ENCODE measurements at regions not wholly inside any gene's neighbourhood (a gene's known extent, or its start where the extent isn't known, plus 50 kb on each side); places are given as distances from the start of the nearest gene placed in this dataset.
"Not testable (repeated sequence)": the region's sequence is repeated elsewhere in the genome, so short reads cannot be mapped to it uniquely, and the experiment has no call there.

- no peak for DNase-seq
These were observed 52.9 kb upstream of the HDDC2 start for GRCh38 chr6:125354649-125355048.

DNA sequence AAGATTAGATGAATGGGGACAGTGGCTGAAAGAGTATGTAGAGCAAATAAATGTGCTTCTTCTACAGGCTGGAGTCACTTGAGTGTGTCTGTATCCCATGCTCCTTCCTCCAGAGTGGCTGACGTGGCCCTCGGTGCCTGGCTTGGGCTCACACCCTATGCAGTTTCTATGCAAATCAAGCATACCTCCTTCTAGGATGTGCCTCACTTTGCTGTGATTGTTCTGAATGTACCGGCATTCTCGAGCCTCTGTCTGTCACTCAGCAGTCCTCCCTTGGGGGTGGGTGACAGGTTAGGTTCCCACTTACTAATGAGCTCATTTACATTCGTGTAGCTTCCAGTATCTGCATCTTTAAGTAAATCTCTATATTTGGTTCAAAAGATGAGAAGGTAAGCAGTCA, 55.1 kb upstream of the HDDC2 start:
- DNase-seq, result no peak

GRCh38 chr6:125357515-125358256, 55.9 kb upstream of the HDDC2 start:
- DNase-seq, result peak; percentile 42

GRCh38 chr6:125358898-125359297, 57.1 kb upstream of the HDDC2 start:
- no peak for DNase-seq

- no peak for DNase-seq
These were observed 60.1 kb upstream of the HDDC2 start for GRCh38 chr6:125361868-125362267.

GRCh38 chr6:125363039-125363823, 61.5 kb upstream of the HDDC2 start:
- DNase-seq, result peak; percentile 39

- DNase-seq, result no peak
These were observed 62.0 kb upstream of the HDDC2 start for GRCh38 chr6:125363824-125364165.

DNA sequence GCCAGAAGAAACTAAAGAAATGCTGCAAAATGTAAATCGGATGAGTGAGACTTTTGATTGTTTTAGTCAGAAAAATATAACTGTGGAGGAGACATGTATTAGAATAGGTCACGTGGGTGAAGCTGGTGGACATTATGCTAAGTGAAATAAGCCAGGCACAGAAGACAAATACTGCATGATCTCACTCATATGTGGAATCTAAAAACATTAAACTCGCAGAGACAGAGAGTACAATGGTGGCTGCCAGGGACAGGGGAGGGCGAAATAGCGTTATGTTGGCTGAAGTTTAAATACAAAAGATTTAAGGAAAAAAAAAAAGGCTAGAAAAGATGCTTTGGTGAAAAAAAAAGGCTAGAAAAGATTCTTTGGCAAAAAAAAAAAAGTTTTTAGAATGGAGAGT, 63.5 kb upstream of the HDDC2 start:
- no peak for DNase-seq

- DNase-seq, result no peak
These were observed 65.4 kb upstream of the HDDC2 start for GRCh38 chr6:125367036-125367782.

DNA sequence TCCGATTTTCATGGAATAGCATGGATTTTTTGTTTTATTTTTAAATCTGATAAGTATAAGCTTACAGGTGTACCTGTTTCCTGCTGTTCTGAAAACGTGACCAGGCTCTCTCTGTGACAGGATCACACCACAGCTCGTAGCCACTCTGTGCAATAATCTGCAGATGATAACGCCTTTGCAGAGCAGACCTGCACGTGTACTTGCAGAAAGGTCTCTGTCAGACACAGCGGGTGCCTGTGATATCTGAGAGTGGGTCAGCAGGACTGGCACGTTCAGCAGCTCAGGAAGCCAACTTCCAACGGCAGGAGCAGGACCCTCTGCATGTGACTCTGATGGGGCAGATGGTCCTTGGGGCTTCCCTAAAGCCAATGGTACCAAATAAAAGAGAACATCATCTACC, 68.6 kb upstream of the HDDC2 start:
- no peak for DNase-seq

DNA sequence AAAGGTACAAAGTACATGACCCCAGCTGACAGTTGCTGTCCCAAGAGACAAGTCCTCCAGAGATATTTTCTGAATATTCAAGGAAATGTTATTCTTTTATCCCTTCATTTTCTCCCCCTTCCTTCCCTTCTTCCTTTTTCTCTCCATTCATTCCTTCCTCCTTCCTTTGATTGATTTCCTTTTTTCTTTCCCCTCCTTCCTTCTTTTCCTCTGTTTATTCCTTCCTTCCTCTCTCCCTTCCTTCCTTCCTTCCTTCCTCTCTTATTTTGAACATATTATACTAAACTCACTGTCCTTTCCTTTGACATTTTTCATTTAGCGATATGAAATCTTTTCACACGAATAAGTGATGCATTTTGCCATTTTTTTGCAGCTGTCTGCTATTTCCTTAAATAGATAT, 73.2 kb upstream of the HDDC2 start:
- DNase-seq, result no peak

- no peak for DNase-seq
These were observed 74.1 kb upstream of the HDDC2 start for GRCh38 chr6:125375821-125376220.

DNA sequence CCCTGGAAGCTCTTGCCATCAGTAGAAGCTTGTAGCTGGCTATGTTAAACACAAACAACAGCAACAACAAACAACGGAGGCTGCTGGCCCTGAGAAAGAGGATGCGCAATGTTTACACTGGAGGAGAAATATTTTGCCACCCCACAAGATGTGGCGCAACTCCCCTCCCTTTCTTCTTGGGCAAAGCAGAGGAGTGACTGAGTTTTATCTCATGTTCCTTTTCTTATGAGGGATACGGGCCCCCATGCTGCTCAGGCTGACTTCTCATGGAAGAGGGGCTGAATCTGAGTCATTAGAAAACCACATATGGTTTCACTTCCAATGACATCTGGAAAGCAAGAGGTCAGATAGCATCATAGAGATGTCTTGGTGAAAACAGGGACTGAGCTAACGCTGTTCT, 75.9 kb upstream of the HDDC2 start:
- DNase-seq, result no peak

GRCh38 chr6:125379174-125379573, 77.4 kb upstream of the HDDC2 start:
- DNase-seq, result no peak

DNA sequence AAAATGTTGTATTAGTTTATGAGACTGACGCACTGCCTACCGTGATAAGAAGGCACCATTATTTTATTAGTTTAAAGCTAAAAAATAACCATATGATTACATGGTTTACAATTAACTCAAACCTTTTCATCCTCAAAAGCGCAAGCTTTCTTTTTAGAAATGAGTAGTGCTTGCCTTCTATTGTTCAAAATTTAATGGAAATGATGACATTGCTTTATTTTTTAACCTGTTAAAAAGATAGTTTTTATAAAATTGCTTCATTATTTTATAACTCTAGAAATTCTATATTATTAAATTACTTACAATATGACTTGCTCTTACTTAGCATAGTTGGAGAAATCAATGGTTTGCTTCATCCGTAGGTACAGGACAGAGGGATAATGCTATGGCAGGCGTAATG, 78.7 kb upstream of the HDDC2 start:
- no peak for DNase-seq

GRCh38 chr6:125386337-125386736, 84.6 kb upstream of the HDDC2 start:
- not testable (repeated sequence) for DNase-seq

DNA sequence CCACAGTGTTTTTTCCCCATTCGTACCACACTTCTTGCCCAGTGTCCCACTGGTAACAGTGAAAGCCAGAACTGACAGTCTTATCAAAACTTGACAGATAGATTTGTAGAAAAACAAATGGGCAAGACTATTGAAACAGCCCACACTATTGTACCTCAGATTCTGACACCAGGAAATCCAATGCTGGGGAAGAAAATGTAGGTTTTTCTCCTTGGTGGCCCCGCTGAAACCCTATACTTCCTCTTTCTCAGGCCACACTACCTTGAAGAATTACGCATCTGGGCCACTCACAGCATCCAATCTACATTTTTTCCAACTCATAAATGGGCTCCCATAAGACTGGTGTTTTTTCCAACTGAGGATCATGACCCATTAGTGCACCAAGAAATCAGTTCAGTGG, 90.9 kb upstream of the HDDC2 start:
- no peak for DNase-seq

DNA sequence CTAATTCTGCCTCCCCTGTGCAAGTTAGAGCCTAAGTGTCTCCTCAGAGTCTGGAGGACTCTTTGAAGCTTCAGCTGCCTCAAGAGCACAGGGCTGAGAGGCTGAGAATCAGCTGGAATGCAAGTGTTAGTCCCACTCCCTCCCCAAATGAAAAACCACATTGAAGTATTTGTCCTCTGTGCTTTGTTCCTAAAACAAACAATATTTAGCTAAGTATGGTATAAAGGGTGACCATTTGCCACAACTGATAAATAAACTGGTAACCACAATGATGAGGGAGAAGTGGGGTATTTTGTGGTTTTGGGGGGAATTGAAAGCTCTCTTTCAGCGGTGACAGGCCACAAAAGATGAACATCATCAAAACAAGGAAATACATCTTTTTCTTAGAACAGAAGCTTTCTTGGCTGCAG, 91.7 kb upstream of the HDDC2 start:
- DNase-seq, result peak; percentile 92

- DNase-seq, result no peak
These were observed 105.0 kb upstream of the HDDC2 start for GRCh38 chr6:125406741-125407140.

DNA sequence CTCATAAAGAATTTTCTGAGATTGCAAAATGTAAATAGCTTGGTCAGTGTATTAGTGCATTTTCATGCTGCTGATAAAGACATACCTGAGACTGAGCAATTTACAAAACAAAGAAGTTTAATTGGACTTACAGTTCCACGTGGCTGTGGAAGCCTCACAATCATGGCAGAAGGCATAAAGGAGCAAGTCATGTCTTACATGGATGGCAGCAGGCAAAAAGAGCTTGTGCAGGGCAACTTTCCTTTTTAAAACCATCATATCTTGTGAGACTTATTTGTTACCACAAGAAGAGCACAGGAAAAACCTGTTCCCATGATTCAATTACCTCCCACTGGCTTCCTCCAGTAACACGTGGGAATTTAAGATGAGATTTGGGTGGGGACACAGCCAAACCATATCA, 112.7 kb upstream of the HDDC2 start:
- DNase-seq, result no peak

DNA sequence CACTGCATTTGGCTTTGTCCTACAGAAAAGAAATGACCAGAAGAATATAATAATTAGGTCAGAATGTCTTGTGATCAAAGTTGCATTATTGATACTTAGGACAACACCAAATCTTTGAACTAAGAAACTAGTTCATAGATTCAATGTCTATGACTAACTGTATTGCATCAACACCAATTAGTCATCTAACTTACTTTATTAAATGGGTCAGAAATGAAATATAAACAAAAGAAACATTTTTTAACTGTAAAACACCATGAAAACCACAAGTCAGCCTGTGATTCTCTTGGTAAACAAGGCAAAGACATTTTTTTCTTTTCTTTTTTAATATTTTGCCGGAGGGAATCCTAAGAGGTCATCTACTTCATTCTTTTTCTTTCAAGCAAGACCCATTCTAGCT, 114.1 kb upstream of the HDDC2 start:
- no peak for DNase-seq

DNA sequence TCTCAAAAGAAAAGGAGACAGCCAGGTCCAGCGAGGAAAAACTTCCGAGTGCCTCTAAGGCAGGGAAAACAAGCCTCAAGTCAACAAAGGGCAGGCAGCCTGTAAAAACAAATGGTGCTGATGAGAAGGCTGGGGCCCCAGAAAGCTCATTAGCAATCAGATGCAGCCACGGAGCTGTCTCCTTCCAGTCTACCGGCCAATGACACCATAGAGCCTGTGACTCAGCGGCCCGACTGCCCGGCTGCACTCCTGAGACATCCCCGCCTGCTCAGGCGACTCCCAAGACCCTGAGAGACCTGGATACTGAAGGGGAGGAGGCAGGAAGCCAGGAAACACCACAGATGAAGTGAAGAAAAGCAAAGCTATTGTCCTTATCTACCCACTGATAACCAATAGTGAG, 120.1 kb upstream of the HDDC2 start:
- DNase-seq, result no peak

GRCh38 chr6:125423047-125423446, 121.3 kb upstream of the HDDC2 start:
- DNase-seq, result no peak

GRCh38 chr6:125431971-125432370, 130.2 kb upstream of the HDDC2 start:
- no peak for DNase-seq
